H1 (cell line): ENCODE measurements at regions not wholly inside any gene's neighbourhood (a gene's known extent, or its start where the extent isn't known, plus 50 kb on each side); places are given as distances from the start of the nearest gene placed in this dataset.

Source experiments
- CTCF ChIA-PET: fragments of 300-600 bp; sonication (Branson Sonifier 250); formaldehyde crosslinking; loops from one replicate; lab custom pipeline; 2021; ENCODE audit not compliant: partially characterized antibody; lab: Charles Lee
- POLR2A ChIA-PET: fragments of 300-600 bp; sonication (Branson Sonifier 250); formaldehyde crosslinking; loops from one replicate; lab custom pipeline; 2021; ENCODE audit warnings: inconsistent platforms; ENCODE audit not compliant: partially characterized antibody; lab: Charles Lee
- DNase-seq, 2 experiments: peaks; one replicate each; pipeline versions ENCODE4 v3.0.0 to v3.0.0-alpha.2; 2010 to 2022; ENCODE audit warnings: low spot score in 2 of 2, low read depth in 1 of 2, mixed read lengths in 1 of 2
- FAIRE-seq: peaks from 2 replicates; lab custom pipeline; 2011; peaks lifted over from hg19 to GRCh38; lab: Jason Lieb, UNC
- H2AFZ ChIP-seq: 2 replicates; pipeline ENCODE4 v1.8.1; 2012; ENCODE audit warnings: low read length, inconsistent platforms
- H2AK5ac ChIP-seq: 2 replicates; pipeline ENCODE4 v1.6.1; 2013; ENCODE audit warnings: low read depth, low read length
- H2BK120ac ChIP-seq: replicated peaks from 2 replicates; pipeline ENCODE3; 2013; ENCODE audit warnings: low read depth, low read length, inconsistent platforms
- H2BK12ac ChIP-seq: 2 replicates; pipeline ENCODE4 v1.6.1; 2013; ENCODE audit warnings: low read depth, low read length
- H2BK15ac ChIP-seq: 2 replicates; pipeline ENCODE4 v1.6.1; 2013; ENCODE audit warnings: low read length
- H2BK20ac ChIP-seq: 2 replicates; pipeline ENCODE4 v1.6.1; 2013; ENCODE audit warnings: low read length
- H2BK5ac ChIP-seq: 2 replicates; pipeline ENCODE4 v1.6.1; 2013; ENCODE audit warnings: low read depth, low read length
- H3K14ac ChIP-seq: 2 replicates; pipeline ENCODE4 v1.6.1; 2013; ENCODE audit warnings: inconsistent platforms; ENCODE audit not compliant: insufficient read length
- H3K18ac ChIP-seq: 2 replicates; pipeline ENCODE4 v1.6.1; 2013; ENCODE audit warnings: low read length; ENCODE audit errors: extremely low read depth
- H3K23ac ChIP-seq: 2 replicates; pipeline ENCODE4 v1.6.1; 2013; ENCODE audit warnings: inconsistent platforms; ENCODE audit not compliant: insufficient read length
- H3K23me2 ChIP-seq: 2 replicates; pipeline ENCODE4 v1.6.1; 2013; ENCODE audit warnings: low read depth, low read length
- H3K27ac ChIP-seq: 2 replicates; pipeline ENCODE4 v1.6.1; 2011; ENCODE audit warnings: low read depth, low read length, inconsistent platforms
- H3K27me3 ChIP-seq, 4 experiments: replicated peaks in 1 of 4; 1 replicate in 1 of 4; 2 replicates in 3 of 4; pipeline versions ENCODE4 v1.6.1 to v1.8.1; 2011 to 2013; ENCODE audit warnings: low read length in 3 of 4, mild to moderate bottlenecking in 3 of 4, inconsistent platforms in 2 of 4, mixed read lengths in 2 of 4, moderate library complexity in 1 of 4; ENCODE audit not compliant: control insufficient read depth in 3 of 4, insufficient read depth in 3 of 4; ENCODE audit errors: extremely low read depth in 1 of 4
- H3K36me3 ChIP-seq, 4 experiments: 2 replicates each; pipeline versions ENCODE4 v1.6.1 to v1.8.1; 2011 to 2013; ENCODE audit warnings: mild to moderate bottlenecking in 4 of 4, low read length in 3 of 4, moderate library complexity in 2 of 4, control low read depth in 1 of 4, inconsistent platforms in 1 of 4; ENCODE audit not compliant: insufficient read depth in 4 of 4, control insufficient read depth in 2 of 4
- H3K4ac ChIP-seq: replicated peaks from 2 replicates; pipeline ENCODE3; 2013; ENCODE audit warnings: low read length, low read depth, mixed read lengths, inconsistent platforms; ENCODE audit not compliant: insufficient read length
- H3K4me1 ChIP-seq, 4 experiments: replicated peaks in 1 of 4; 1 replicate in 1 of 4; 2 replicates in 3 of 4; pipeline versions ENCODE4 v1.6.1 to v1.8.1; 2011 to 2013; ENCODE audit warnings: low read length in 3 of 4, inconsistent platforms in 2 of 4, mixed read lengths in 1 of 4; ENCODE audit not compliant: insufficient read depth in 4 of 4, control insufficient read depth in 3 of 4
- H3K4me2 ChIP-seq, 2 experiments: 2 replicates each; pipeline versions ENCODE4 v1.6.1 to v1.8.1; 2011 to 2013; ENCODE audit warnings: low read depth in 2 of 2, low read length in 2 of 2, control low read depth in 1 of 2, inconsistent platforms in 1 of 2, mild to moderate bottlenecking in 1 of 2; ENCODE audit not compliant: insufficient read depth in 1 of 2
- H3K4me3 ChIP-seq, 4 experiments: fragments of 200-600, 300-600 bp in 1 of 4; sonication (generic), shearing (Covaris generic), sonication (Bioruptor Twin) in 1 of 4; 2 replicates each; pipeline versions ENCODE4 v1.5.1 to v1.8.1; 2011 to 2016; ENCODE audit warnings: low read length in 4 of 4, low read depth in 3 of 4, control low read depth in 2 of 4, inconsistent platforms in 2 of 4, mild to moderate bottlenecking in 2 of 4, mixed read lengths in 1 of 4, moderate library complexity in 1 of 4; ENCODE audit not compliant: insufficient read depth in 2 of 4; ENCODE audit errors: extremely low read depth in 1 of 4
- H3K56ac ChIP-seq: replicated peaks from 2 replicates; pipeline ENCODE3; 2013; ENCODE audit warnings: low read depth, mild to moderate bottlenecking, mixed read lengths, low read length, inconsistent platforms; ENCODE audit not compliant: insufficient read length
- H3K79me1 ChIP-seq: 2 replicates; pipeline ENCODE4 v1.6.1; 2013; ENCODE audit warnings: low read depth, low read length, control low read depth
- H3K79me2 ChIP-seq, 2 experiments: 2 replicates each; pipeline versions ENCODE4 v1.6.1 to v1.8.1; 2012 to 2013; ENCODE audit warnings: low read length in 2 of 2, mild to moderate bottlenecking in 2 of 2, inconsistent platforms in 1 of 2; ENCODE audit not compliant: insufficient read depth in 2 of 2, control insufficient read depth in 1 of 2
- H3K9ac ChIP-seq, 4 experiments: replicated peaks in 1 of 4; 1 replicate in 1 of 4; 2 replicates in 3 of 4; pipeline versions ENCODE4 v1.6.1 to v1.8.1; 2011 to 2013; ENCODE audit warnings: low read depth in 3 of 4, low read length in 3 of 4, control low read depth in 2 of 4, mild to moderate bottlenecking in 2 of 4, moderate library complexity in 2 of 4, inconsistent platforms in 1 of 4; ENCODE audit errors: extremely low read depth in 1 of 4
- H3K9me3 ChIP-seq, 2 experiments: 2 replicates each; pipeline versions ENCODE4 v1.6.1 to v1.8.1; 2012 to 2013; ENCODE audit warnings: mild to moderate bottlenecking in 2 of 2, moderate library complexity in 2 of 2, control low read depth in 1 of 2, inconsistent platforms in 1 of 2, low read depth in 1 of 2, low read length in 1 of 2, mixed read lengths in 1 of 2; ENCODE audit not compliant: insufficient read depth in 2 of 2
- H4K20me1 ChIP-seq, 2 experiments: replicated peaks in 1 of 2; 2 replicates each; pipeline versions ENCODE3 to v1.8.1; 2011 to 2013; ENCODE audit warnings: inconsistent platforms in 2 of 2, low read length in 2 of 2, mild to moderate bottlenecking in 1 of 2; ENCODE audit not compliant: insufficient read depth in 2 of 2, control insufficient read depth in 1 of 2
- H4K5ac ChIP-seq: 2 replicates; pipeline ENCODE4 v1.6.1; 2013; ENCODE audit warnings: low read length, low read depth, mixed read lengths, inconsistent platforms; ENCODE audit not compliant: insufficient read length
- H4K8ac ChIP-seq: 2 replicates; pipeline ENCODE4 v1.8.0; 2013; ENCODE audit warnings: mild to moderate bottlenecking, moderate library complexity, low read length, inconsistent platforms; ENCODE audit not compliant: insufficient read depth; ENCODE audit errors: extremely low read depth
- H4K91ac ChIP-seq: replicated peaks from 2 replicates; pipeline ENCODE3; 2013; ENCODE audit warnings: low read length, mixed read lengths, inconsistent platforms; ENCODE audit not compliant: insufficient read length
- ATF3 ChIP-seq: IDR thresholded peaks from 2 replicates; pipeline ENCODE4 v1.6.1; 2011; ENCODE audit warnings: low read depth, mild to moderate bottlenecking, low read length; ENCODE audit not compliant: insufficient read depth
- CHD2 ChIP-seq: IDR thresholded peaks from 2 replicates; pipeline ENCODE4 v1.6.1; 2012; ENCODE audit warnings: low read length, improper control_type of control experiment
- CTCF ChIP-seq, 3 experiments: IDR thresholded peaks; 1 replicate in 2 of 3; 2 replicates in 1 of 3; pipeline versions ENCODE4 v1.5.1 to v1.6.1; 2011; ENCODE audit warnings: low read length in 3 of 3, mild to moderate bottlenecking in 3 of 3, inconsistent platforms in 2 of 3, low read depth in 1 of 3, moderate library complexity in 1 of 3; ENCODE audit not compliant: insufficient read depth in 1 of 3; ENCODE audit errors: control extremely low read depth in 1 of 3
- FOSL1 ChIP-seq: IDR thresholded peaks from 2 replicates; pipeline ENCODE4 v1.6.1; 2011; ENCODE audit warnings: mild to moderate bottlenecking, low read depth, low read length, moderate library complexity; ENCODE audit not compliant: insufficient read depth
- JUND ChIP-seq: IDR thresholded peaks from 2 replicates; pipeline ENCODE4 v1.6.1; 2011; ENCODE audit warnings: mild to moderate bottlenecking, improper control_type of control experiment, low read length
- RAD21 ChIP-seq, 2 experiments: IDR thresholded peaks in 1 of 2; conservative IDR thresholded peaks in 1 of 2; 2 replicates each; pipeline ENCODE4 v1.6.1; 2011; ENCODE audit warnings: low read depth in 2 of 2, low read length in 2 of 2, improper control_type of control experiment in 1 of 2, inconsistent platforms in 1 of 2, mild to moderate bottlenecking in 1 of 2, moderate library complexity in 1 of 2
- SIN3A ChIP-seq, 2 experiments: IDR thresholded peaks in 1 of 2; conservative IDR thresholded peaks in 1 of 2; 2 replicates each; pipeline ENCODE4 v1.6.1; 2011 to 2012; ENCODE audit warnings: low read length in 2 of 2, improper control_type of control experiment in 1 of 2, low read depth in 1 of 2, mild to moderate bottlenecking in 1 of 2
- SP4 ChIP-seq: IDR thresholded peaks from 2 replicates; pipeline ENCODE4 v1.6.1; 2012; ENCODE audit warnings: low read length, inconsistent platforms
- SRF ChIP-seq: IDR thresholded peaks from 2 replicates; pipeline ENCODE4 v1.6.1; 2011; ENCODE audit warnings: mild to moderate bottlenecking, low read depth, low read length, moderate library complexity
- TCF12 ChIP-seq: IDR thresholded peaks from 2 replicates; pipeline ENCODE4 v1.6.1; 2011; ENCODE audit warnings: low read depth, mild to moderate bottlenecking, low read length
- YY1 ChIP-seq: IDR thresholded peaks from 2 replicates; pipeline ENCODE4 v1.6.1; 2011; ENCODE audit warnings: low read depth, mild to moderate bottlenecking, low read length
- WGBS, 2 experiments: shearing (Covaris generic) in 1 of 2; methylation state at CpG; one replicate each; pipeline versions ENCODE4 v1.1.6 to v1.1.7; 2013 to 2015; ENCODE audit warnings: low lambda C conversion rate in 2 of 2, mixed read lengths in 2 of 2, inconsistent platforms in 1 of 2, low coverage in 1 of 2, missing lambda C conversion rate in 1 of 2; ENCODE audit not compliant: insufficient replicate concordance in 2 of 2, insufficient coverage in 1 of 2, insufficient read length in 1 of 2; ENCODE audit errors: extremely low coverage in 1 of 2, missing lambda C conversion rate in 1 of 2; 5-methylcytosine and 5-hydroxymethylcytosine counted together

- H3K4me2 ChIP-seq = no peak overlapping the region
- ChIA-PET POLR2A (no interaction called here), CTCF (no interaction called here)
- no peak overlapping the region for H2BK120ac ChIP-seq
- H3K36me3 ChIP-seq = no peaks in the 10 kb centered on the region
- H3K18ac ChIP-seq = no peak overlapping the region
- no peak overlapping the region for H4K5ac ChIP-seq
- no peak overlapping the region for H2BK15ac ChIP-seq
- FAIRE-seq (no peak), DNase-seq (no peak)
- no peak overlapping the region for H4K91ac ChIP-seq
- H3K27ac ChIP-seq = no peak overlapping the region
- 69% methylated on average over 2 of the region's 2 CpGs; no CpG with 5 or more reads in 1 of the 2 experiments for WGBS, 2 experiments
- H3K23ac ChIP-seq = no peak overlapping the region
- H2AK5ac ChIP-seq = no peak overlapping the region
- H2AFZ ChIP-seq = no peak overlapping the region
- H3K14ac ChIP-seq = no peak overlapping the region
- no peak overlapping the region for H3K4me3 ChIP-seq
- H2BK5ac ChIP-seq = no peak overlapping the region
- H3K9ac ChIP-seq = no peak overlapping the region
- no peaks in the 10 kb centered on the region for H3K4me1 ChIP-seq
- peaks cover 0 to 1% (median 0%) of the 10 kb centered on the region in 4 experiments; a peak in 1 of 7 replicates for H3K27me3 ChIP-seq
- no peaks in the 10 kb centered on the region for H3K79me2 ChIP-seq
- H3K9me3 ChIP-seq = no peaks in the 10 kb centered on the region
- H4K8ac ChIP-seq = no peak overlapping the region
- H2BK20ac ChIP-seq = no peak overlapping the region
- no peak overlapping the region for H3K56ac ChIP-seq
- no peak overlapping the region for H3K4ac ChIP-seq
- H4K20me1 ChIP-seq = no peaks in the 10 kb centered on the region
- no peaks in the 10 kb centered on the region for H3K79me1 ChIP-seq
- H2BK12ac ChIP-seq = no peak overlapping the region
- H3K23me2 ChIP-seq = no peaks in the 10 kb centered on the region
- no peak for TF ChIP-seq ATF3
- TF ChIP-seq TCF12 = no peak
- TF ChIP-seq YY1 = no peak
- TF ChIP-seq JUND = no peak
- no peak for TF ChIP-seq SRF
- no peak for TF ChIP-seq CHD2
- TF ChIP-seq SP4 = no peak
- TF ChIP-seq RAD21 (IDR thresholded peaks at IDR 0.05 in 1 of 2, conservative IDR thresholded peaks at IDR 0.05 in 1 of 2; ENCODE audit: low read depth in 2 of 2, low read length in 2 of 2) = no peak
- no peak for TF ChIP-seq CTCF (IDR thresholded peaks at IDR 0.05; ENCODE audit: control extremely low read depth in 1 of 3, insufficient read depth in 1 of 3, low read depth in 1 of 3, low read length in 3 of 3)
- TF ChIP-seq FOSL1 = no peak
- no peak for TF ChIP-seq SIN3A (conservative IDR thresholded peaks at IDR 0.05 in 1 of 2, IDR thresholded peaks at IDR 0.05 in 1 of 2; ENCODE audit: low read depth in 1 of 2, low read length in 2 of 2)
These were observed 262.3 kb downstream of the POU4F1 start for GRCh38 chr13:78341032-78341431.
